CMK (cell line): ENCODE measurements at regions not wholly inside any gene's neighbourhood (a gene's known extent, or its start where the extent isn't known, plus 50 kb on each side); places are given as distances from the start of the nearest gene placed in this dataset.
"Not testable (repeated sequence)": the region's sequence is repeated elsewhere in the genome, so short reads cannot be mapped to it uniquely, and the experiment has no call there.

Experiments
- DNase-seq: peaks from one replicate; pipeline ENCODE4 v3.0.0-alpha.2; 2010; ENCODE audit warnings: low read depth

DNA sequence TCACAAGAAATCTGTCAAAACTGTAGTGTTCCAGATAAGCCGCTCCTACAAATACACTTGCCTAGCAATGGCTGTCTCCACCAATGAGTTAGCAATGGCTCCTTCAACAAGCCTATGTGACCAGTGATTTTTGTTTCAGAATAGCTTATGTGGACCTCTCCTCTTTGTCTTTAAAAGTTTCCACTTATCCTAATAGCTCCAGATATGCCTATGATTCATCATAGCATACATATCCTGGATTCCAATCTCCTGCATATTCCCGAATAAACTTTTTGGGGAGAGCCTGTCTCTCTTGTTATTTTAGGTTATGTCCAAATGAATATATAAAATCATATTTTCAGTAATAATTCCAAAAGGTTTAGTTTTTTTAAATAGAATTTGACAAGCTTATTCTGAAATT, 510.6 kb downstream of the ARL4A start:
- DNase-seq, result no peak

DNA sequence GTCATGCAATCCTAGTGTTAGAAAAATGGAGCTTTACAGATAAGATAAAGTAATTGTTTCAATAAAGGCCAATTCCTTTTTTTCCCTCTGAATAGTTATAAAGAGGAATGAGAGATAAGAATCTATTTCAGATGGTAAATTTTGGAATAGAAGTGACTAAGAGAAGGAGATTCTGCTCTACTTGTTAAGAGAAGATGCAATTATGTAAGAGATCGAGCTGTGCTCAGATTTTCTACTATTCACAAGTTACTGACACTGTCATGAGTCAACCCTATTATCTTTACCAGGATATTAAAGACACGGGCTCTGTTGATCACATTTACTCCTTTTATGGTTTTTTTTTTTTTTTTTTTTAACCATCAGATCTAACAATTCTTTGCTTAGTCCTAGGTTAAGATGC, 511.3 kb downstream of the ARL4A start:
- DNase-seq, result no peak

DNA sequence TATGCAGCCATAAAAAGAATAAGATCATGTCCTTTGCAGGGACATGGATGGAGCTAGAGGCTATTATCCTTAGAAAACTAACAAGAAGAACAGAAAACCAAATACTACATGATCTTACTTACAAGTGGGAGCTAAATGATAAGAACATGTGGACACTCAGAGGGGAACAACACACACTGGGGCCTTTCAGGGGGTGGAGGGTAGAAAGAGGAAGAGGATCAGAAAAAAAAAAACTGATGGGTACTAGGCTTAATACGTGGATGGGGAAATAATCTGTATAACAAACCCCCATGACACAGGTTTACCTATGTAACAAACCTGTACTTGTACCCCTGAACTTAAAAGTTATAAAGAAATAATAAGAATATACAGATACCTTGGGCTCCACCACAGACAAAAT, 514.2 kb downstream of the ARL4A start:
- DNase-seq, result no peak

DNA sequence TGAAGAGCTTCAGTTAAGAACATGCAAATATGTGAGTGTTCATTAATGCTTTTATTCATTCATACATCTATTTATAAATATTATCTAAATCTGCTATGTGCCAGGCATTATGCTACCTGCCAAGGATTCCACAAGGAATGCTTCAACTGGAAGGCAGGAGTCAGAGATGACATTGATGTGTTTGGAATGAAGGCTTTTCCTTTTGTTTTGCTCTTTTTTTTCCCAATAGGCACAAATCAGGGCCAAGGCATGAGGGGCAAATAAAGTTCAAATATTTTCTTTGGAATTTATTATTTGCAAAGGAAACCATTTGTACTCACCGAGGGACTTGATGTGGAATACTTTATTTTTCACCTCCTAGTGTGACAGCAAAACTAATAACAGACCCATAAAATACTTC, 530.3 kb downstream of the ARL4A start:
- DNase-seq, result no peak

DNA sequence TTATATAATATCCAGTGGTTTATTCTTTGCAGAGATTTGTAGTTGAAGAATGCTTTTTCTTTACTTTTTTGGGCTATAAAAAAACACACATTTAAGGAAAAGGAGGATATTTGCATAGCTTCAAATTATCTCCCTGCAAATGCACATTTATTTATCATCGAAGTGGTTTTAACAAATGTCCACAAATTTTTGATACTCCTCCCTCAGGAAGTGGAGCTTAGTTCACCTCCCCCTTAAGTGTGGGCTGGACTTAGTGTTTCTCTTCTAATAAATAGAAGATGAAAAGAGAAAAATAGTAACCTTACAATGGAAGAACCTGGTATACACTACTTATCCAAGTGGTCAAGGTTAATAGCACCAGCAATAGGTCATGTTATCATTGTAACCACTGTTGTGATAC, 537.6 kb downstream of the ARL4A start:
- no peak for DNase-seq

DNA sequence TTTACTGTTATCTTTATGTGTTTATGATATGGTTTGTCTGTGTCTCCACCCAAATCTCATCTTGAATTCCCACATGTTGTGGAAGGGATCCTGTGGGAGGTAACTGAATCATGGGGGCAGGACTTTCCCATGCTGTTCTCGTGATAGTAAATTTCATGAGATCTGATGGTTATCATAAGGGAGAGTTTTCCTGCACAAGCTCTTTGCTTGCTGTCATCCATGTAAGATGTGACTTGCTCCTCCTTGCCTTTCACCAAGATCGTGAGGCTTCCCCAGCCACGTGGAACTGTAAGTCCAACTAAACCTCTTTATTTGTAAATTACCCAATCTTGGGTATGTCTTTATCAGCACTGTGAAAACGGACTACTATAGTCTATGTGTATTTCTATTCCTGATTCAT, 539.0 kb downstream of the ARL4A start:
- DNase-seq, result no peak

DNA sequence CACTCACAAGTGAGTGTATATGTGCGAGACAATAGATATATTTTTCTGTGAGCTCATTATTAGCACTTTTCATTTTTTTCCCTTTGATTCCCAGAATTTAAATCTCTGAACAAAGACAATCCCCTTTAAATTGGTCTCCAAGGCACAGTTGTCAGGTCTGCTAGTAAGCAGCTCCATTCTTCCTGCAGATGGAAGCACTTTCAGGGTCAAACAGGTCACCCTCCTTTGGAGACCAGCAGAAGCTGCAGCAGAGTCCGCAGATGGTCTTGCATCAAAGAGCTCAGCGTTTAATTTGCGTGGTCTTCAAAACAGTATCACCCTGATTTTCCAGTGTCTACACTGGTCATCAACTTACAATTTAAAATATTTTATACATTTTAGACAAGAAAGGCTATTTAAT, 543.8 kb downstream of the ARL4A start:
- no peak for DNase-seq

DNA sequence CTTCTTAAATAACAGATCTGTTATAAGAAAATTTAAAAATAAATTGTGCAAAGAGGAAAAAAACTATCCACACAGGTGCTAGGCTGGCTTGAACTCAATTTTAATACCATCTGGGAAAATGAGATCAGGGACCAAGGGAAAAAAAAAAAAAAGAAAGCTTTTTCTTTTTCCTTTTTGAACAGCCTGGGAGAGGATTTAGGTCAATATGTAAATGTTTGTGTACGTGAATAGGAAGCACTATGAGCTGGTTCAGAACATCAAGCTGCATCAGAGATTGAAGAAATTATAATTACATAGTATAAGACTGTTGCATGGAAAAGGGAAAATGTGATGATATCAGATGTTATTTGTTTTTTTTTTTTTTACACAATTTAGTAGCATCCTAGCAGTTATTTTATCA, 548.0 kb downstream of the ARL4A start:
- no peak for DNase-seq

DNA sequence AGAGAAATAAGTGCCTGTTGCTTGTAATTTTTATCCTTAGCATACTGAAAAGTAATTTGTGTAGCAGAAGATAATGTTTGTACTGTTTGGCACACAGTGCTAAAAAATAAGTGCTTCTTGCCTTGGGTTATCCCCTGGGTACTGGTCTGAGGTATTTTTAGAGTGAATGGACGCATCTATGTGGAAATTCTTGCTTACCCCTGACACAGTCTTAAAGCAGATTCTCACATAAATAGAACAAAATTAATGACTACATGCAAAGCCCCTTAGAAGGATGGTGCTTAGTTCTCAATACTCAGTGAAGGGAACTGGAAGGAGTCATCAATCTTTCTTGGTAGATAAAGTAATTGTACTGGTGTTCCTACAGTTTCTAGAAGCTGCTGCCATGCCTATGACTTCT, 548.6 kb downstream of the ARL4A start:
- DNase-seq, result no peak

DNA sequence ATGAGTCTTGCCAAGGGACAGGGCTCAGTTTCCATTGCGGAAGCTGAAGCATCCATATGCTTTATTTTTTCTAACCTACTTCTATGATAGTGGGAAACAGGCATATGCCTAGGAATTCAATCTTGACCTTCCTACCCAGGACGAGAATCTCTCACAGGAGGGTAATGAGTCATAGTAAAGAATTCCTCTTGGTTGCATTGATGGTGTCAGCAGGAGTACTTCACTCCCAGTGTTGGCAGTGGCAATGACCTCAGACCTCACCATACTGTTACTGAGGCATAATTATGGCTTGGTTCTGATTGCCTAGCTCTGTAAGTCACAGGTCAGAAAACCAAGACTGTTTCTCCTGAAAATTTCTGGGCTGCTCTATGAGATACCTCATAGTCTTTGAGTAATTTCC, 552.9 kb downstream of the ARL4A start:
- DNase-seq, result no peak

DNA sequence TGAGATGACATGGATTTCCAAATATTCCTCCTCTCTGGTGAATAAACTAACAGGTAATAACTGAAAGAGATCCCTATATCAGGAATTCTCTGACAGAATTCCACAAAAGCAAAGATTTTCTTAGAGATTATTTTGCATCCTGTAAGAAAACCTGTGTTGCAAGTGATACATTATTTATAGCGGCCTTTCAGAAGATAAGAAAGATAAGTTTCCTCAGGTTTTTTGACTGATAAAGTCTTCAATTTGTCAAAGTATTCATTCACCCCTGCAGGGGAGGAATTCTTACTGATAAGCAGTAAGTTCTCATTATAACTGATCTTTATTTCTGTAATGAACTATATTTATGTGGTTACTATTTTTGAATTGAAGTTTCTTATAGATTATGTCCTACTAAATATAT, 554.0 kb downstream of the ARL4A start:
- DNase-seq, result no peak

DNA sequence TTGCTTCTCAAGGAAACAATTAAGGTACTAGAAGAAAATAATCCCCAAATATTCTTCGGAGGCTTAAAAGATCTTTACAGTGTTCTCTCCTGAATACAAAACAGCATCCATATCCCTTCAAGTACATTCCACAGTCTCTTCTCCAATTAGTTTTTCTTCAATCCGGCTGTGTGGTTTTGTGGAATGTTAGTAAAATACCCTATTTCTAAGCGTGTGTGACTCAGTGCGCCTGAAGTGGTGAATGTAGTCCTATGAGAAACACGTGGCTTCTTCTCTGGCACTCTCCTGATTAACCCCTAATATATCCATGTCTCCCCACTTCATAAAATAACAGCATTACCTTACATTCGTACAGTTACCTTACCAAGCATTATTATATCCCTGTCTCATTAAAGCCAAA, 570.2 kb downstream of the ARL4A start:
- DNase-seq, result no peak

DNA sequence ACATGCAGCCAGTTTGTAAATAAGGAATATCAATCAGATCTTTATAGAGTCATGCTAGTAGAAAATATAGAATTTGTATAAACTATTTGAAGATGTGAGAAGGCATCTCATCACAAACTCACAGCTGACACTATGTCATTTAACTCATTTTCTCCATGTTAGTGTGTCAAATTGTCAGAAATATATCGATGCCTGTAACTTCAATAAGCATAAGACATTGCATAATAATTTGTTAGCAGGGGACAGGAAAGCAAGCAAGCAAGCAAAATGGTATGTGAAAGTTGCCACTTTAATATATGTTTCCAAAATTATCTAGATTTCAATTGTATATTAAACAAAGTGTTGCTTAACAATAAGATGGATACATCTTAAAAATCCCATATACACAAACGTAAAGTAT, 571.0 kb downstream of the ARL4A start:
- DNase-seq, result no peak

DNA sequence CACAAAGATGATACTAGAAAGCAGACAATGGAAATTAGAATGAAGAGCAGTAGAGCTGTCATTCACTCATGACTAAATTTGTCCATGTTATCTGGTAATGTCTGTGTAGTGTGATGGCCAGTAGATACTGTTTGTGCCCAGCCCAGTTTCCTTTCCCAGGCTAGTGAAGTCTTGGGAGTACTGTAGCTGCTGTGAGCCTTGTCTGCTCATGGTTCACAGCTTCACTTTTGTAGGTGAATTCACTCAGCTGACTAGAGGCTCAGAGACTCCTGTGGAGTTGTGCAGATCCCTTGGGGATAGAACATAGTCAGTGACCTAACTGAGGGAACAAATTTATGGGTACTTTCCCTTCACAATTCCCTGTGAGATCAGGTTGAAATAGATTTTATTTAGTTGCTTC, 572.5 kb downstream of the ARL4A start:
- DNase-seq, result no peak

DNA sequence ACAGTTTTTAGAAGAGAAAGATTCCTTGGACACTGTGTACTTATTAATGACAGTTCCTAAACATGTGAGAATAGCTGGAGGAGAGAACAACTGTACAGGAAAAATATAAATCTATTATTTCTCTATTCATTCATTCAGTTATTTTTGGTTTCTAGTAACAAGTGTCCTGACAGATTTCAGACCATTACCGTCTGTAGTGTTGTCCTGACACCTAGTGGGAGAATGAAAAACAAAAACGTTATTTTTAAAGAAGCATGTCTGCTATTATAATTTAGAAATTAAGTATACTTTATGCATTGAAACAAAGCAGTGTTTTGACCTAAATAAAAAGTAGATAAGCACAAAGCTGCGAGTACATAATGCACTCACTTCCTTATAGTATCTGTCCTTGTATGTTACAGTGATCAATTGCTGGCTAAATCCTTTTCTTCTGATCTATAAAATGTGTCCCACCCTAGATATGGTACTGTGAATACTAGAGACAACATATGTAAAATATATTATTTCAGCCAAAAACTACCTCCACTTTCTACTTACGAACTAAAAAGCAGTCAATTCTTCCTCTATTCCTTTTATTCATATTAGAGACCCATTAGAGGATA, 575.6 kb downstream of the ARL4A start:
- no peak for DNase-seq

DNA sequence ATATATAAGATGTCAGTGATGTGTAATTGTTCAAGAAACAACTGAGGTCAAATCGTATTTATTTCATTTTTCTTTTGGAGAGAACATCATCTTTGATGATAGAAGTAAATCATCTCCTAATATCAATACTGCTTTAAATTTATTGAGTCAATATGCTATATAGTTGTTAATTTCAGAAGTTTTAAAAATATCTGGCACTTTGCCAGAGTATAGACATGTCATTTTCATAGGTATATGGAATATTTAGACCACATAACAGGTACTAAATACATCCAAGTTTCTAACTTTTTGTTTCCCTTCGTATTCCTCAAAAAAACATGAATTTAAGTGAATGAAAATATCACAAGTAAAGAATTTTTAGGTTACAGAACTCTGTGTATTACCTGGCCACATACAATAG, 577.8 kb downstream of the ARL4A start:
- no peak for DNase-seq

DNA sequence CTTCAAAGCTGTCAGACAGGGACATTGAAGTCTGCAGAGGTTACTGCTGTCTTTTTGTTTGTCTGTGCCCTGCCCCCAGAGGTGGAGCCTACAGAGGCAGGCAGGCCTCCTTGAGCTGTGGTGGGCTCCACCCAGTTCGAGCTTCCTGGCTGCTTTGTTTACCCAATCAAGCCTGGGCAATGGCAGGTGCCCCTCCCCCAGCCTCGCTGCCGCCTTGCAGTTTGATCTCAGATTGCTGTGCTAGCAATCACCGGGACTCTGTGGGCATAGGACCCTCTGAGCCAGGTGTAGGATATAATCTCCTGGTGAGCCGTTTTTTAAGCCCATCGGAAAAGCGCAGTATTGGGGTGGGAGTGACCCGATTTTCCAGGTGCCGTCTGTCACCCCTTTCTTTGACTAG, 586.8 kb downstream of the ARL4A start:
- not testable (repeated sequence) for DNase-seq

DNA sequence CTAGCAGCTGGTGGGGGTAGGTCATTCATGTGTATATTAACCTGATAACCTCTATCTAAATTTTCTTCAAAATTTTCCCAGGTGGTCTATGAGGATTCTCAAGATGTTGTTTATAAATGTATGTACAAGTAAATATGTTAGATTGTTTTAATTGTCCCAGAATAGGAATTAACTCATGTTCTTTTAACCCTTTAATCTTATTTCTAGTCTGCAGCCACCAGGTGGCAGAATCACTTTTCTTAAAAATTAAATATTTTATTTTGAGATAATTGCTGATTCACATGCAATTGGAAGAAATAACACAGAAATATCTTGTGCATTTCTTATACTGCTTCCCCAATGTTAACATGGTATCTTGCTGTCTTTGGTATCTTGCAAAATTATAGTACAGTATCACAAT, 589.5 kb downstream of the ARL4A start:
- DNase-seq, result no peak

DNA sequence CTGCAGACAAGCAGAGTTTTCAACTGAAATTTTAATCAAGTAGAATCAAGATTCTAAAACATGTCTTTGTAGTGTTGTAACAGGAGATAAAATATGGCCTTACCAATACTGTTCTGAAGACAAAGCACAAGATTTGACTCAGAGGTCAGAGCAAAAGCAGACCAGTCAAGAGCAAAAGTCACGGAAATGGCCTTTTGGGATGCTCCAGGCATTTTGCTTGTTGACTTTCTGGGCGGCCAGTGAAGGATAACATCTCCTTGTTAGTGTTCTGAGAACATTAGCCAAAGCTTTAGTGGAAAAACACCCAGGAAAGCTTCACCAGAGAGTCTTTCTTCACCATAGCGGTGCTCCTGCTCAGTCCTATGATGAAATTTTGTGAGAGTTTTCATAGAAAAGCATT, 590.6 kb downstream of the ARL4A start:
- DNase-seq, result no peak

DNA sequence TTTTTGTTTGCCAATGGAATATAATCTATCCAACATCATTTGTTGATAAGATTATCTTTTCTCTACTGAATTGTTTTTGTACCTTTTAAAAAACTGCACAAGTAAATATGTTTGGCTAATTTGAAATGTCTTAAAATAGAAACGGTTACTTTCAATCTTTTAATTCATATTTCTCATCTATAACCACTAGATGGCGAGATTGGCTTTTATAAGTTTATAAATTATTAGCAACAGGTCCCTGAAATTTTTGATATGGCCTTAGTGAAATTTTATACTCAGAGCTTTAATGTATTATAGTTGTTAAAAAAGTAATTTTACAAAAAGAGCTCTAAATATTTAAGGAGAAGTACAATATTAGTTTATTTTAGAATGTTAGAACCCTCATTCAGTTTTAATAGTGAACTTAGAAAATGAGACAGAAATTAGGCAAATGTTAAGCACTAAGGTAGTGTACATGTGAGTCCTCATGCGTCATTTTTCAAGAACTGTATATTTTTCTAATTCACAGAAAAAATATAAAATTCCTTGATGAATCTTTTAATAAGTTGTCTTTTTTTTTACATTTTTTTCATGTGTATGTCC, 592.5 kb downstream of the ARL4A start:
- DNase-seq, result no peak

DNA sequence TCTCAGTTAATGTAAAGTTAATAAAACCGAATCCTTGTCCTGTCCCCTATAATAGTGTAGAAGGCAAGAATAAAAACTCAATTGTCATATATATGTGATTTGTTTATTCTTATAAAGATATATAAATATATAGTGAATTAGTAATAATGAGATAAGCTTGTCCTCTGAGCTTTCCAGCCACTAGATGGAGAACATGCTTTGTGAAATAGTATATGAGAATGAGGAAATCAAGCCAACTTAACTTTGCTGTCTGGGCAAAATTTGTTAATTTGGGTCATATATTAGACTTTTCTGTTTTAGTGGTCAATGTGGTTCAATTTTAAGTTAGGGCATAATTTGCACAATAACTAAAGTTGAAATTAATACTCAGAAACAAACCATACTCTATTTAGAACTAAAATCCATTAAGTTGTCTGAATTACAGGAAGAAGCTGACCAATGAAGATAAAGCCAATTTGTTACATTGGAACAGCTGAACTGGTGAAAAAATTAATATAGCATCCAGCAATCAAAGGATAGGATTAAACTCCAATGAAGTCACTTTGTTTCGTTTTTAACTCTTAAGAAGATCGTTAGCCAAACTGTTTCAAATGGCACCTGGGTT, 595.0 kb downstream of the ARL4A start:
- DNase-seq, result no peak

DNA sequence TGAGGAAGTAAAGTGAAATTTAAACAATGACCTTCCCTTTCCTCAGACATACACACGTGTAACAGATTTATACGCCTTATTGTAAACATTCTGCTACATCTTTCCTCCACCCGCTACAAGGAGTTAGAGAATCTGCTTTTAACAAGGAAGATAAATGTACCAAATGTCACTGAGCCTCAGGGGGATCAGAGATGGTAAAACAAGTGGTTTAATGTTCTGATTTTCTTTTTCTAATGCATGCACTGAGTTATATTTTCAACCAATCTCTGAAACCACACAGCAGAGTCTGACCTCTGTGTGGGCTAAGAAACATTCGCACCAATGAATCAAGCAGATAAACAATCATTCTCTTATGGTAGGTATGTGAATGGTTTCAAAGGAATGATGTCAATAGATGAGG, 599.5 kb downstream of the ARL4A start:
- DNase-seq, result no peak

DNA sequence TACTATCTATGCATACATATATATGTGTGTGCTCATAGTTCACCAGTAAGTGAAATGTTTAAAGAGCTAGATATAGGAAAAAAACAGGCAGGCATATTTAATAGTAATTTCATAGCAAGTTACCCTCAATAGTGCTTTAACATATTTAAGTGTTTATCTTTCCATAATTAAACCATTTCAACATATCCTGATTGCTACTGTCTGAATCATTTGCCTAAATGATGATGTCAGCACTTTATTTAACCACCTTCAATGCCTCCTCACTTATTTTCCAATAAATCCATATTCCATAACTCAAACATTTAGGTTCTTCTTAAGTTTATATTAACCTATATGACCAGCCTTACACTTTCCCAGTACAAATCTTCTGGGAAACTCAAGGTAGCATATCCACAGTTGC, 601.1 kb downstream of the ARL4A start:
- DNase-seq, result no peak

DNA sequence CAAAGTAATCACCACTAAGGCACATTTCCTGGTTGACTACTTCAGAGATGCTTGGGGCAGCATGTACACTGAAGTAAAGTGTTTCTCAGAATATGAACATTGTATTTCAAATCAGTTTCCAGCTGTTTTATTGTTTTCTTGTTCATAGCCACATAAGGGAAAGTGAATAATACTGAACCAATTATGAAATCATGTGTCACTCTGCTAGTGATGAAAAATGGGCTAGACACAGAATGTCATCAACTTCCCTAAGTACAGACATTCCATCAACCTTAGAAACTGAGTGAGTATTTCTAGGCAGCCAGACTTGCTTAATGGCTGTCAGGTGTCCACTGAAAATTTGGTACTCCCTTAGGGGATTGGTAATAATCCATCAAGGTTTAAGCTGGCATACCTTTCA, 603.5 kb downstream of the ARL4A start:
- no peak for DNase-seq
